Suppressor macrophage treated with lipopolysaccharide for 1 hour (primary cell): ENCODE measurements at regions not wholly inside any gene's neighbourhood (a gene's known extent, or its start where the extent isn't known, plus 50 kb on each side); places are given as distances from the start of the nearest gene placed in this dataset.
"Not testable (repeated sequence)": the region's sequence is repeated elsewhere in the genome, so short reads cannot be mapped to it uniquely, and the experiment has no call there.

Experiments
- DNase-seq, 3 donors: peaks; one replicate each; pipeline ENCODE4 v3.0.0-alpha.2; 2020 to 2022

GRCh38 chrX:2561456-2561855 is 60.7 kb upstream of the DHRSX start:
- DNase-seq, result peak in 2 of 3 donors; percentile 12 to 16

- DNase-seq, result no peak
These were observed 58.3 kb upstream of the DHRSX start for GRCh38 chrX:2559124-2559523.

GRCh38 chrX:2554891-2555290 is 54.1 kb upstream of the DHRSX start:
- DNase-seq, result no peak

- not testable (repeated sequence) for DNase-seq
These were observed 53.3 kb upstream of the DHRSX start for GRCh38 chrX:2554066-2554465.

GRCh38 chrX:2552621-2553201 is 51.9 kb upstream of the DHRSX start:
- DNase-seq, result no peak

GRCh38 chrX:2550328-2551020 is 49.7 kb upstream of the DHRSX start:
- DNase-seq, result no peak
